ENCODE measurements at regions not wholly inside any gene's neighbourhood (a gene's known extent, or its start where the extent isn't known, plus 50 kb on each side); places are given as distances from the start of the nearest gene placed in this dataset.
"Not testable (repeated sequence)": the region's sequence is repeated elsewhere in the genome, so short reads cannot be mapped to it uniquely, and the experiment has no call there.

- DNase-seq (ENCODE audit: extremely low spot score) = no peak
- ChIA-PET CTCF (no interaction called here), POLR2A (no interaction called here)
- TF ChIP-seq NFRKB (IDR thresholded peaks at IDR 0.05) (no peak), HDGF (IDR thresholded peaks at IDR 0.05; ENCODE audit: borderline replicate concordance) (no peak), SP1 (IDR thresholded peaks at IDR 0.05) (no peak), ZNF384 (IDR thresholded peaks at IDR 0.05) (no peak), TARDBP (IDR thresholded peaks at IDR 0.05) (no peak), BHLHE40 (IDR thresholded peaks at IDR 0.05; ENCODE audit: borderline replicate concordance) (no peak), ARNT (IDR thresholded peaks at IDR 0.05) (no peak), SUZ12 (IDR thresholded peaks at IDR 0.05) (no peak), L3MBTL2 (conservative IDR thresholded peaks at IDR 0.05) (no peak), FOXM1 (IDR thresholded peaks at IDR 0.05; ENCODE audit: borderline replicate concordance) (no peak), FOXK2 (IDR thresholded peaks at IDR 0.05) (no peak), ELF4 (IDR thresholded peaks at IDR 0.05) (no peak), PKNOX1 (IDR thresholded peaks at IDR 0.05) (no peak), LEF1 (IDR thresholded peaks at IDR 0.05; ENCODE audit: borderline replicate concordance) (no peak), FOXA1 (IDR thresholded peaks at IDR 0.05) (no peak), CTBP1 (IDR thresholded peaks at IDR 0.05; ENCODE audit: borderline replicate concordance) (no peak)
Observed at GRCh38 chr7:119886007-119886406, 387.0 kb upstream of the KCND2 start.

DNA sequence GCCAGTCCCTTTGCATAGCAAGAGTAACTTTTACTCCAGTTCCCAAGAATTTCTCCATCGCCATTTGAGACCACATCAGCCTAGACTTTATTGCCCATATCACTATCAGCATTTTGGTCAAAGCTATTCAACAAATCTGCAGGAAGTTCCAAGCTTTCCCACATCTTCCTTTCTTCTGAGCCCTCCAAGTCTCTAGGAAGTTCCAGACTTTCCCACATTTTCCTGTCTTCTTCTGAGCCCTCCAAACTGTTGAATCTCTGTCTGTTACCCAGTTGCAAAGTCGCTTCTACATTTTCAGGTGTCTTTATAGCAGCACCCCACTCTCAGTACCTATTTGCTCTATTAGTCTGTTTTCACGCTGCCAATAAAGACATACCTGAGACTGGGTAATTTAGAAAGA is 386.4 kb upstream of the KCND2 start:
- CTCF ChIA-PET; DNase-seq (ENCODE audit: extremely low spot score); POLR2A ChIA-PET: not testable (repeated sequence)

DNA sequence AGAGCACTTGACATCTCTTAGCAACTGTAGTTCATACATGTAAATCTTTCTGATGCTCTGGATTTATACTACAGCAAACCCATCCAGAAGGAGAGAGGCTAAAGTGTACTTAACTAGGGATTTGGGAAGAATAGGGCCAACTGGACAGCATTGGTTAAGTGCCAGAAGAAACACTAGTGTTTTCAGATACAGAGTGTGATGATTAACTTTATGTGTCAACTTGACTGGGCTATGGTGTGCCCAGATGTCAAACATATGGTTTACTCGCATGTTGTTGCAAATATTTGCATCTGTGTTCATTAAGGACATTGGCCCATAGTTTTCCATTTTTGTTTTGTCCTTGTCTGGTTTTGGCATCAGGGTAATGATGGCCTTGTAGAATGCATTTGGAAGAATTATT is 384.7 kb upstream of the KCND2 start:
- ChIA-PET POLR2A (no interaction called here), CTCF (no interaction called here)
- DNase-seq (ENCODE audit: extremely low spot score) = no peak
- no peak for TF ChIP-seq LEF1 (IDR thresholded peaks at IDR 0.05; ENCODE audit: borderline replicate concordance)

- DNase-seq (ENCODE audit: extremely low spot score) = no peak
- CTCF ChIA-PET = no interaction called here
- POLR2A ChIA-PET = no interaction called here
- TF ChIP-seq LEF1 (IDR thresholded peaks at IDR 0.05; ENCODE audit: borderline replicate concordance) (no peak), NFRKB (IDR thresholded peaks at IDR 0.05) (no peak), ELF4 (IDR thresholded peaks at IDR 0.05) (no peak)
Observed at GRCh38 chr7:119890631-119891030, 382.3 kb upstream of the KCND2 start.

GRCh38 chr7:119895320-119895719 is 377.7 kb upstream of the KCND2 start:
- CTCF ChIA-PET = no interaction called here
- no peak for DNase-seq (ENCODE audit: extremely low spot score)
- no peak for TF ChIP-seq LEF1 (IDR thresholded peaks at IDR 0.05; ENCODE audit: borderline replicate concordance)
- TF ChIP-seq NFRKB (IDR thresholded peaks at IDR 0.05) = no peak
- TF ChIP-seq ELF4 (IDR thresholded peaks at IDR 0.05) = no peak
- TF ChIP-seq L3MBTL2 (conservative IDR thresholded peaks at IDR 0.05) = no peak
- TF ChIP-seq FOXK2 (IDR thresholded peaks at IDR 0.05) = no peak
- no peak for TF ChIP-seq FOXA1 (IDR thresholded peaks at IDR 0.05)
- TF ChIP-seq ARNT (IDR thresholded peaks at IDR 0.05) = no peak
- no peak for TF ChIP-seq PKNOX1 (IDR thresholded peaks at IDR 0.05)
- TF ChIP-seq FOXM1 (IDR thresholded peaks at IDR 0.05; ENCODE audit: borderline replicate concordance) = no peak
- TF ChIP-seq CTBP1 (IDR thresholded peaks at IDR 0.05; ENCODE audit: borderline replicate concordance) = no peak
- no peak for TF ChIP-seq HDGF (IDR thresholded peaks at IDR 0.05; ENCODE audit: borderline replicate concordance)
- no peak for TF ChIP-seq TARDBP (IDR thresholded peaks at IDR 0.05)
- POLR2A ChIA-PET = no interaction called here

GRCh38 chr7:119896386-119896785 is 376.6 kb upstream of the KCND2 start:
- DNase-seq (ENCODE audit: extremely low spot score) = no peak
- ChIA-PET POLR2A (no interaction called here), CTCF (no interaction called here)
- TF ChIP-seq SP1 (IDR thresholded peaks at IDR 0.05) = no peak
- TF ChIP-seq FOXK2 (IDR thresholded peaks at IDR 0.05) = no peak
- TF ChIP-seq BHLHE40 (IDR thresholded peaks at IDR 0.05; ENCODE audit: borderline replicate concordance) = no peak
- TF ChIP-seq L3MBTL2 (conservative IDR thresholded peaks at IDR 0.05) = no peak
- TF ChIP-seq HDGF (IDR thresholded peaks at IDR 0.05; ENCODE audit: borderline replicate concordance) = no peak
- TF ChIP-seq ELF4 (IDR thresholded peaks at IDR 0.05) = no peak
- TF ChIP-seq FOXM1 (IDR thresholded peaks at IDR 0.05; ENCODE audit: borderline replicate concordance) = no peak

- CTCF ChIA-PET = no interaction called here
- no peak for DNase-seq (ENCODE audit: extremely low spot score)
- POLR2A ChIA-PET = no interaction called here
Observed at GRCh38 chr7:119900996-119901672, 371.8 kb upstream of the KCND2 start.

More at GRCh38 chr7:119900996-119901672, 371.8 kb upstream of the KCND2 start:
- TF ChIP-seq HDGF (IDR thresholded peaks at IDR 0.05; ENCODE audit: borderline replicate concordance) = no peak
- TF ChIP-seq L3MBTL2 (conservative IDR thresholded peaks at IDR 0.05) = no peak
- no peak for TF ChIP-seq PKNOX1 (IDR thresholded peaks at IDR 0.05)
